Adrenal gland (tissue), 9 donors: ENCODE measurements at regions not wholly inside any gene's neighbourhood (a gene's known extent, or its start where the extent isn't known, plus 50 kb on each side); places are given as distances from the start of the nearest gene placed in this dataset.

Experiments used
- DNase-seq, 7 donors: peaks; one replicate each; pipeline ENCODE4 v3.0.0-alpha.2; 2019 to 2020
- H3K27ac ChIP-seq, 5 donors: fragments of 200-600 bp; sonication (generic) in 4 of 5; 1 replicate in 3 of 5; 2 replicates in 2 of 5; pipeline versions ENCODE4 v1.5.1 to v1.8.0; 2016 to 2020; ENCODE audit warnings: mild to moderate bottlenecking in 1 of 5
- H3K27me3 ChIP-seq: fragments of 200-600 bp; 2 replicates; pipeline ENCODE4 v1.8.0; 2021
- H3K36me3 ChIP-seq, 2 donors: fragments of 200-600 bp; replicated peaks in 1 of 2; 1 replicate in 1 of 2; 2 replicates in 1 of 2; pipeline versions ENCODE4 v1.5.1 to v1.8.0; 2018 to 2022
- H3K4me1 ChIP-seq, 2 donors: fragments of 200-600 bp; replicated peaks in 1 of 2; 1 replicate in 1 of 2; 2 replicates in 1 of 2; pipeline versions ENCODE4 v1.5.1 to v1.8.0; 2018 to 2021
- H3K4me3 ChIP-seq, 4 donors: fragments of 200-600 bp; sonication (generic) in 3 of 4; one replicate each; pipeline ENCODE4 v1.5.1; 2016 to 2018
- H3K9me3 ChIP-seq, 3 donors: fragments of 200-600 bp; sonication (generic) in 1 of 3; replicated peaks in 1 of 3; 1 replicate in 2 of 3; 2 replicates in 1 of 3; pipeline versions ENCODE4 v1.5.1 to v1.8.0; 2016 to 2021
- CTCF ChIP-seq, 6 experiments: fragments of 450-650 bp in 4 of 6; fragments of 200-600 bp in 2 of 6; sonication (generic) in 1 of 6; IDR thresholded peaks; 1 replicate in 5 of 6; 2 replicates in 1 of 6; pipeline versions ENCODE4 v1.5.1 to v1.8.0; 2016 to 2021; ENCODE audit warnings: antibody characterized with exemption in 6 of 6, mild to moderate bottlenecking in 2 of 6, moderate library complexity in 1 of 6
- POLR2A ChIP-seq, 2 donors: fragments of 450-650 bp; IDR thresholded peaks; one replicate each; pipeline ENCODE4 v1.6.1; 2017; ENCODE audit warnings: antibody characterized with exemption in 2 of 2, mild to moderate bottlenecking in 2 of 2, moderate library complexity in 1 of 2
- WGBS, 4 donors: extraction: QIAGEN DNeasy Blood & Tissue Kit in 2 of 4; methylation state at CpG; one replicate each; pipeline versions ENCODE4 v1.1.5 to v1.1.7; 2013 to 2017; 5-methylcytosine and 5-hydroxymethylcytosine counted together
- intact Hi-C, 2 donors: fragments of 100-400 bp; cut with DNase I; formaldehyde crosslinking; loops; one replicate each; pipeline versions ENCODE4 v1.14.1 to v1.15.0; 2022 to 2023
- donor health status: healthy with polysubstance abuse.
- donor health status: Bipolar disorder and iron deficiency.
- donor health status: DM: yes; HTN: yes; CAD: no.
- donor health status: DM: no; HTN: no; CAD: no.
- donor health status: DM: no; HTN: no; CAD: no.

- Histone ChIP-seq H3K4me3 (no peak overlapping the region), H3K27ac (no peak overlapping the region), H3K4me1 (no peaks in the 10 kb centered on the region), H3K9me3 (no peaks in the 10 kb centered on the region), H3K27me3 (peaks cover 15% of the 10 kb centered on the region), H3K36me3 (no peaks in the 10 kb centered on the region)
- 57 to 67% (median 62%) methylated on average over 8 of the region's 8 CpGs for WGBS, 4 donors
- intact Hi-C loops = loop anchor here in 1 of 2 donors (5.0 kb wide), 1 partner anchor 196 kb away; no protein-coding TSS in a partner anchor
- TF ChIP-seq CTCF (IDR thresholded peaks at IDR 0.05) (no peak), POLR2A (IDR thresholded peaks at IDR 0.05) (no peak)
- no peak for DNase-seq
Measured at GRCh38 chr6:788058-788457, 95.1 kb upstream of the EXOC2 start.

GRCh38 chr6:786946-787763, 94.2 kb upstream of the EXOC2 start:
- no peaks in the 10 kb centered on the region for H3K9me3 ChIP-seq
- TF ChIP-seq POLR2A (IDR thresholded peaks at IDR 0.05) (no peak), CTCF (IDR thresholded peaks at IDR 0.05) (peak; percentile 32 to 63 (median 50))
- no peak overlapping the region for H3K27ac ChIP-seq
- intact Hi-C loops = loop anchor here in 1 of 2 donors (5.0 kb wide), 1 partner anchor 195 kb away; no protein-coding TSS in a partner anchor
- H3K27me3 ChIP-seq = peaks cover 8% of the 10 kb centered on the region
- no peaks in the 10 kb centered on the region for H3K4me1 ChIP-seq
- no peak overlapping the region for H3K4me3 ChIP-seq
- no peaks in the 10 kb centered on the region for H3K36me3 ChIP-seq
- peak in 1 of 7 donors; percentile 13 for DNase-seq
- WGBS, 4 donors = 71 to 81% (median 76%) methylated on average over 12 of the region's 12 CpGs

GRCh38 chr6:783966-784735, 91.2 kb upstream of the EXOC2 start:
- TF ChIP-seq POLR2A (IDR thresholded peaks at IDR 0.05) (no peak), CTCF (IDR thresholded peaks at IDR 0.05) (no peak)
- 83 to 90% (median 86%) methylated on average over 9 of the region's 9 CpGs for WGBS, 4 donors
- H3K27ac ChIP-seq = no peak overlapping the region
- no peaks in the 10 kb centered on the region for H3K4me1 ChIP-seq
- H3K4me3 ChIP-seq = no peak overlapping the region
- peaks cover 3% of the 10 kb centered on the region for H3K27me3 ChIP-seq
- H3K36me3 ChIP-seq = no peaks in the 10 kb centered on the region
- intact Hi-C loops = no loop called here
- no peaks in the 10 kb centered on the region for H3K9me3 ChIP-seq
- no peak for DNase-seq

- DNase-seq = no peak
- no peak overlapping the region for H3K4me3 ChIP-seq
- no peaks in the 10 kb centered on the region for H3K36me3 ChIP-seq
- H3K9me3 ChIP-seq = no peaks in the 10 kb centered on the region
- H3K27me3 ChIP-seq = no peaks in the 10 kb centered on the region
- no peak overlapping the region for H3K27ac ChIP-seq
- intact Hi-C loops = no loop called here
- TF ChIP-seq CTCF (IDR thresholded peaks at IDR 0.05) (no peak), POLR2A (IDR thresholded peaks at IDR 0.05) (no peak)
- H3K4me1 ChIP-seq = no peaks in the 10 kb centered on the region
- WGBS, 4 donors = 67 to 76% (median 69%) methylated on average over 5 of the region's 5 CpGs
Measured at GRCh38 chr6:782141-782540, 89.2 kb upstream of the EXOC2 start.
